ENCODE measurements at regions not wholly inside any gene's neighbourhood (a gene's known extent, or its start where the extent isn't known, plus 50 kb on each side); places are given as distances from the start of the nearest gene placed in this dataset.

DNA sequence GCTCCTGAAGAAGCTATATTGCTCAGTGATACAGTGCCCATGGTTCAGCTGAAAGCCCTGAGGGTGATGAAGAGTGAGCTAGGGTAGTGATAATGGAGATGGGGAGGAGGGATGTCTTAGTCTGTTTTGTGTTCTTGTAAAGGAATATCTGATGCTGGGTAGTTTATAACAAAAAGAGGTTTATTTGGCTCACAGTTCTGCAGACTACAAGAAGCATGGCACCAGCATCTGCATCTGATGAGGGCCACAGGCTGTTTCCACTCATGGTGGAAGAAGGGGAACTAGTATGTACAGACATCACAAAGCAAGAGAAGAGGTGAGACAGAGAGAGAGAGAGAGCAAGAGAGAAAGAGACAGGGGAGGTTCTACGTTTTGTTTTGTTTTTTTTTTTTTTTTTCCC, 417.3 kb upstream of the TRIB2 start:
- no peak for DNase-seq

DNA sequence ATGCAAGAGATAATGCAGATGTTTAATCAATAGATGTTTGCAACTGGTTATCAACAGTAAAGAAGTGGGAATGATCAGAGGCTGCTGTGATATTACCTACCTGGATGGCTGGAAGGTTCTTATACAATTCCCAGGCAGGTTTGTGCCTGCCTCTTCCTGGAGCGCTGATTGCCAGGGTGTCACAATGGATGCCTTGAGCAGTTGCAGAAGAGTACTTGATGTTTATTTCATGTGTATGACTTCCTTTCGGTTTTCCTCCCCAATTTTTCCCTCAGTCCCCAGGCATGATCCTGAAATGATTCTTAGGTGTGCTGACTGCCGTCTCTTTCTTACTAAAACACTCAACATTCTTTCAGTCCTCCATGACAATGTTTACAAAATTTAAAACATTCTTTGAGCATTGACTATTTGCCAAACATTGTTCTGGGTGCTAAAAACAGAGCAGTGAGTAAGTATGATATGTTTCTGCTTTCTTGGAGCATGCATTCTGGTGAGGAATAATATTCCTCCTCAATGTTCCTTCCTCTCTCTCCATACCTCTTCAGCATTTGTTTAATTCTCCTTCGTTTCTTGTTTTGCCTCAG, 416.6 kb upstream of the TRIB2 start:
- DNase-seq = no peak

DNA sequence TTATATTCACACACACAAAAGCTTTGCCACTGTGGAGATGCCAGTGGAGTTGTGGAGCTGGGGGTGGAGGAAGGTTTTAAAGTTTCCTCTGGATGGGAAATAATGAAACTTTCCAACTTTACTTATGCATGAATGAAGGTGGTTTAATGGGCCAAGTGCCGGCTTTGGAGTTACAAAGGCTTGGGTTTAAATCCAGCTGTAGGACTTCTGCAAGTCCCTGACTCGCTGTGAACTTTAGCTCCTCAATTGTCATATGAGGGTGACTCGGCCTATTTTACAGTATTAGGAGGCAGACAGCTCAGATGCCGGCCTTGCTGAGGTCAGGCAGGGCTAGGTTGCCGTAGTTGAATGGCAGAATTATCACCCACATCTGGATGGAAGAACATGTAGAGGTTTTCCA, 415.8 kb upstream of the TRIB2 start:
- no peak for DNase-seq

DNA sequence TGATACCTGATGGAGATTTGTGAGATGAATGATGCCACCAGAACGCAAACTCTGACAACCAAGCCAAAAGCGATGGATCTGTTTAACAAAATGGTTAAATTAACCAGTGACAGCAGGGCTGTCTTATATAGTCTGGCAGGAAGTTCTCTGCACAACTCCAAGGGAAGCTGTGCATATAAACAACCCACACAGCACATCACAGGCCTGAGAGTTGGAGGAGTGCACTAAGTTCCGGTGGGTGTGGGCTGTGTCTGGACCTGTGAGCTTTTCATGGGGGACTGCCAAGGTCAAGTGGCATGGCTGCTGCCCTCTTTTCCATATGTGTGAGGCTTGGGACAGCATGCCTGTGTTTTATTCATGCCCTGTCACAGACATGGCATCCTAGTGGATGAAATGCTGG, 414.6 kb upstream of the TRIB2 start:
- DNase-seq = no peak

DNA sequence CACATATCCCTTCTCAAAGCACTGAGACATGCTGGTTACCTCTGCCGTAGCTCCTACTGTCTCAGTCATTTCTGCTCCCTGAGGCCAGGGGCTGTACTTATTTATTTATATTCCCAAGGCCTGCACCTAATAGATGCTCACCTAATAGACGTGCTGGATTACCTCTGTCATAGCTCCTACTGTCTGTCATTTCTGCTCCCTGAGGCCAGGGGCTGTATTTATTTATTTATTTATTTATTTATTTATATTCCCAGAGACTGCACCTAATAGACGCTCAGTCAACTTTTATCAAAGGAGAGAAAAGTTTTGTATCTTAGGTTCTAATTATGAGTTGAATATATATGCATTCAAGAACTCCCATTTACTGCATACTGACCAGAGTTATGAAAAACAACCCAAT, 414.0 kb upstream of the TRIB2 start:
- DNase-seq = no peak

DNA sequence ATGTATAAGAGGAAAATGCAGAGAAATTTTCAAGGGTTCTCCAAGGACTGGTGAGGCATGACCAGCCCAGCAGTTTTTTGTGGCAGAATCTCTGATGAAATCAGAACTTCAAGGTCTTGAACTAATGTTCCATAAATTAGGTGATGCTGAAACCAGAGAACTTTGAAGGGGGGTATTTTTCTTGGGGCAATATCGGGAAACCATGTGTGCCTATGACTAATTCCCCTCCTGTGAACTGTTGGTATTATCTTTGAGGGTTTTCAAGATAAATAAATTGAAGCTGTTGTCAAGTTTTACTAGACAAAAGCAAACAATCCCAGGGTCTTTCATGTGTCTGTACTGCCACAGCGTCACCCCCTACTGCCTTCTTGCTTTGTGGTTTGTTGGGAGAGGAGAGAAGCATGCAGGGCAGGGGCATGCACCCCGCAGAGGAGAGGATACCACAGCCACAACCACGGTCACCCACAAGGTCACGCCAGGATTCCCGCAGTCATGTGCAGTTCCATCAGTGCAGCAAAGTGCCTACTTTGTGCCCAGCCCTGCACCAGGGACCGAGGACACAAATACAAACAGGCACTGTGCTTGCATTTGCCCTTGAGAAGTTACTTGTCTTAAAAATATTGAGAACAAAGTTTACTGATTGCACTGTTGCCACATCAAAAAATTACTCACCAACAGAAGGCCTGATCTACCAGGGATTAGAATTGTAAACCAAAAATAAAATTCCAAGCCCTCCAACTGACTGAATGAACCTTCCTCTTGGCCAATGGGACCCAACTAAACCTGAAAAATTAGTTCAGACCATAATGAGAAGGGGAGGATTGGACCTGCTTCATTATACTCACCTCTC, 413.3 kb upstream of the TRIB2 start:
- DNase-seq = peak; percentile 53

DNA sequence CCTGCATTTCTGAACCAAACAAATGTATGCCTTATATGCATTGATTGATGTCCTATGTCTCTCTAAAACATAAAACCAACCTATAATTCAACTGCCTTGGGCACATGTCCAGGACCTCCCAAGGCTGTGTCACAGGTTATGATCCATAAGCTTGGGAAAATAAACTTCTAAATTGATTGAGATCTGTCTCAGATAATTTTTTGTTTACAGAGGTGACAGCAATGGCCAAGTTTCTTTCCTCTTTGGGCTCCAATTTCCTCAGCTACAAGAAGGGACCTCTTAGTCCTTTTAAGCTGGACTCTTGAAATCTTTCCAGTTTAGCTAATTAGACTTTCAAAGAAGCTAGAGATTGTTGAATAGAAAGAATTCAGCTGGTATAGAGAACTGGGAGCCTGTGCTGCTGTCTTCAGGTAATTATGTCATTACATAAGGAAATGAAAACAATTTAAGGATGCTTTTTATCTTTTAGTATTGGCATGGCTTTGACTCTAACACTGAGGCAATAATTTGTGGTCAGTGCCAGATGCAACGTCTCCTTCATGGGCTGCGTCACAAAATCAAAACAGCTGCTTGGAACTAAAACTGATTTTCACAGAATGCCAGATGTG, 412.1 kb upstream of the TRIB2 start:
- DNase-seq = no peak

DNA sequence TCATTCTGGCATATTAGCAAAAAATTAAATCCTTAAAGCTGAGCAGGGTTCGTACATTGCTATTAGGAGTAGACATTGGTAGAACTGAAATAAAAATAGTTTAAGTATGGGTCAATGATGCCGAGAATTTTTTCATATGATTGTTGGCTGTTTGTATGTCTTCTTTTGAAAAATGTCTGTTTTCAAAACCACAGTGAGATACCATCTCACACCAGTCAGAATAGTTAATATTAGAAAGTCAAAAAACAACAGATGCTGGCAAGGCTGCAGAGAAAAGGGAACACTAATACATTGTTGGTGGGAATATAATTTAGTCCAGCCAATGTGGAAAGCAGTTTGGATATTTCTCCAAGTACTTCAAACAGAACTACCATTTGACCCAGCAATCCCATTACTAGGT, 410.8 kb upstream of the TRIB2 start:
- no peak for DNase-seq

DNA sequence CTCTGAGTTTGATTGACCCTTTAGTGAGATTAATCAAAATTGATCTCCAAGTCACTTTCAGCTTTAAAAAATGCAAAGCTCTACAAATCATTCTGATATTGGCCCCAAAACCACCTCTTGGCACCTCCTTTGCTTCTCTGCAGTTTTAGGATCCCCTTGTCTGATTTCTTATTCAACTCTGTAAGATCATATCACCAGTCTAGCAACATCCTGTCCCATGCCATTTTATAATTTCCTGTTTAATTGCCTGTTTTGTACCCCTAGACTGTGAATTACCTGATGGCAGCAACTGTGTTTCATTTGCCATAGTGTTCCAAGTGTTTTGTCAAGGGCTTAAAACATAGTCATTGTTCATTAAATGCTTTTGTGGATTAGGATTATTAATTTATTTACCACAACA, 406.3 kb upstream of the TRIB2 start:
- no peak for DNase-seq

DNA sequence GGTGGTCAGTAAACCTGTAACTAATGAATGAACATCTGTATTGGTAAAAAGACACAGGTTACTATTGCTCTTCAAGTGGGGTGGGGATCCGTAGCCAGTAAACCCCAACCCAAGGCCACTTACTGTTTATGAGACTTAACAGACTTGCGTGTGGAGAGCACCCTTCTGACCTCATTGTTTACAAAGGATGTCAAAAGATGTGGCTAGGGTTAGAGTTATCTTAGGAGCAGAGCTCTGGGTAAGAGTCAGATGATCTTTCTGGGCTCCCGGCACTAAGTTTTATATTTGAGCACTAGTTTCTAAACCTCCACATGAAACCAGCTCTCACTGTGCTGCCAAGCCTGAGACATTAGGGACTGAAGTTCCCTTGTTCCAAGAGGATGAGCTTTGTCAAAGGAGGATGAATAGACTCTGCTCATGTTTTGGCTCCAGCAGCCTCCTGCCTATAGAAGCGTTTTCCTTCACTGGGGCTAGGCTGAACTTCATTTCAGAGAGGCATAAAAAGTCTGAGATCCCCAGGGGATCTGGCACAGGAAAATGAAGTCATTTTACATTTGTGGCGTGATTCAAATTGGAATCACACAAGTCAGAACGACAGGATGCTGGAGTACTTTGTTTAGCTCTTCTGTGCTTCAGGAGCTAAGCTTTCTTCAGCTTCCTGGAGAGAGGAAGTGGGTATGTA, 403.1 kb upstream of the TRIB2 start:
- no peak for DNase-seq

DNA sequence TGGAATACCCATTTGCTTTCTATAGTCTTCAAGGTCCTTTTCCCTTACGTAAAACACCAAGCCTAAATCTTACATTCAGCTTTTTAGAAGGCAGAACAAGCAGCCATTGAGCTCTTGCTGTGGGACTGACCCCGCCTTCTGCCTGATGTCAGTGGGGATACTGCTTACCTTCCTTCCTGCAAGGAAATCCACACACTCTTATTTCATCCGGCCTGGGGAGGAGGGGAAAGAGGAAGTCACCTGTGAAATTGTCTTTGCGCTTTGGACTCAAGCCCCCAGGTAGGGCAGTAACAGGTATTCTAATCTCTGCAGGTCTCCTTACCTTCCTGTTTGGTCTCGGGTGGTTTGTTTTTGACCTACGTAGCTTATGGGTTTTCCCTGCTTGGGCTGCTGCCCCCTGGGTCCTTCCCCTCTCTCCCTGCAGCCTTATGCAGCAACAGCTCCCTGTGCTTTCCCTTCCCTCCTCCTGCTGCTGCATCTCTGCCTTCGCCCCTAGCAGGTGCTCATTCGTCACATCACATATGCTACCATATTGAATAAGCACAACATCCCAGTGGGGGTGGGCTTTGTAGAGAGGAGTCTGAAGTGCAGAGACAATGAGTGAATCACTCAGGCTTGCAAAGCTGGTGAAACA, 402.5 kb upstream of the TRIB2 start:
- no peak for DNase-seq

DNA sequence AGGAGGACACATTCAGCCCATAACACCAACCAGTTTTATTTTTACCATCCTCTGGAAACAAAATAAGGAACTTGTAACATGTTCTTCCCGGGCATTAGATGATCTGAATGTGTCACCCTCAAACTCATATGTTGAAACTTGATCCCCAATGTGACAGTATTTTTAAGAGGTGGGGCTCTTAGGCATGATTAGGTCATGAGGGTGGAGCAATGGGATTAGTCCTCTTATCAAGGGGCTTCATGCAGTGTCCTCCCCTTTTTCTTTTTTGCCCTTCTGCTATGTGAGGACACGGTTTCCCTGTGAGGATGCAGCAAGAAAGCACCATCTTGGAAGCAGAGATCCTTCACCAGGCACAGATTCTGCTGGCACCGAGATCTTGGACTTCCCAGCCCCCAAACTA, 401.5 kb upstream of the TRIB2 start:
- DNase-seq = peak; percentile 47

DNA sequence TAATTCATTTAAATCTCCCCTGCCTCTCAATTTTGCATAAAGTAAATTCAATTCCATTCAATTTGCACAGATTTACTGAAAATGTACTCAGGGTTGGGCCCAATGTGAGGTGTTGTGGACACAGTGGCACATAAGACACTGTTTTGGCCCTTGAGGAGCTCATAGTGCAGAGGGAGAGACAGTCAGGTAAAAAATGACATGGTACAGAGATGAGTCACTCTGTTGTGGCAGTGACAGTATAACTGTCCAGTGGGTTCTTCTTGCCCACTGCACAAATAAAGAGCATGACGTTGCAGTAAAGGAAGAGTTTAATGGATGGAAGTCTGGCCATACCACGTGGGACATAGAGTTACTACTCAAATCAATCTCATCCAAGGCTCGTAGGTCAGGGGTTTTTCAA, 400.3 kb upstream of the TRIB2 start:
- no peak for DNase-seq

DNA sequence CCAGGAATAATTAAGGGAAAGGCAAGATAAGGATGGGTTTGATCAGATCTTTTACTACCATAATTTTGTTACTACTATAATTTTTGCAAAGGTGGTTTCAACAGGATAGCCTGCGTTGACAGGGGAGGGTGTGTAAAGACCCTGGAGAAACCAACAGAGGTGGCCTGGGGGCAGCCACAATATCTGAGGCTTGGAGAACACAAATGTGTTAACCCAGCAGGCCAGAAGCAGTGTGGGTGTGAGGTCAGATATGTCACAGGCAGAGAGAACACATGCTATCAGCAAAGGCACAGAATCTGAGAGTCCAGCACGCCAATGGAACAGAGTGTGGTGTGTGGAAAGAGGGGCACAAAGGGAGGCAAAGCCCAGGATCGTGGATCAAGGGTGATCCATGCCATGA, 399.4 kb upstream of the TRIB2 start:
- no peak for DNase-seq

DNA sequence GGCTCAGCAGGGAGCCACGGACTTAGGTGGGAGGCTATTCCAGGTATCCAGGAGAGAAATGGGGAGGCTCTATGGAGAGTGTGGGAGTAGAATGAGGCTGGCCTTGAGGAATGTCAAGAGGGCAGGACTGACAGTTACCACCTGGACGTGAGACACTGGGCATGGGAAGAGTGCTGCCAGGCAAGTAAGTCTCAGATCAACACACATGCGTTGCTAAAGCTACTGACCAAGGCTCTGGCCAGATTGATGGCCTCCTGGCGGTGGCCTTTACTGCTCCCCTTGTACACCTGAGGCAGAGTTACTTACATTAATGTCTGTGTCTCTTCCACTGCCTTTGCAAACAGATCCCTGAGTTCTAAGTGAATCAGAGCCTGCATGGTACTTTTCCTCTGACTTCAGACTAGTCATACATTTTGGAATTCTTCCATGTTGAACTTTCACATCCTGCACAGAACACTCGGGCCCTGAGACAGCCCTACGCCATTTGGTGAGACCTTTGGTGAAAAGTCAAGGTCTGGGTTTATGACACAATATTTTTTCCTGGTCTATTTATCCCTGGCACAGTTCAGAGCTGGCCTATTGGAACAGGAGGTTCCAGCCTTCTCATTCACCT, 398.8 kb upstream of the TRIB2 start:
- DNase-seq = no peak

DNA sequence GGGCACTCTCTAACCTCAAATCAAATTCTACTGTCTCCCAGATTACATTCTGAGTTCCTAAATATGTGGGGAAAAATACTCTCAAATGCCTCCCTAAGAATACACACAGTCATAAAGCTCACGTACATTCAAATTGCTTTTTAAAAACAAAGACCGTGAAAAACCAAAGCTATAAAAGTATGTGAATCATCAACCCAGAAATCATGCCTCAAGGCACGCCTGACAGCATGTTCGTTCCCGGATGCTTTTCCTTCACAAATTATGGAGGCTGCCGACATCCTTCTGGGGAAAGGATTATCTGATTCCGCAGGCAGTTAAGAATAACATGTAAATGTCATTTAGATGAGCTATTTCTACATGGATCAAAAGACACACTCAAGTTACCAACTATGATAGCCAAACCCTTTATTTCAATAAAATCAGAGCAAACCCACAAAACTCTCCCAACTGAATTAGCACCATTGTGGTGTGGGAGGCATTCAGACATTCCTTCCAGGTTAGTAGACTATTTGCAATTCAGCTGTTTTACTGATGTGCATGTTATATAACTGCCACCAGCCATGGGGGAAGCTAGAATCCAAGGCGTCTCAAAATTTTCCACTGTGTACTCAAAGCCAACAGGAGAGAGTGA, 398.2 kb upstream of the TRIB2 start:
- no peak for DNase-seq

DNA sequence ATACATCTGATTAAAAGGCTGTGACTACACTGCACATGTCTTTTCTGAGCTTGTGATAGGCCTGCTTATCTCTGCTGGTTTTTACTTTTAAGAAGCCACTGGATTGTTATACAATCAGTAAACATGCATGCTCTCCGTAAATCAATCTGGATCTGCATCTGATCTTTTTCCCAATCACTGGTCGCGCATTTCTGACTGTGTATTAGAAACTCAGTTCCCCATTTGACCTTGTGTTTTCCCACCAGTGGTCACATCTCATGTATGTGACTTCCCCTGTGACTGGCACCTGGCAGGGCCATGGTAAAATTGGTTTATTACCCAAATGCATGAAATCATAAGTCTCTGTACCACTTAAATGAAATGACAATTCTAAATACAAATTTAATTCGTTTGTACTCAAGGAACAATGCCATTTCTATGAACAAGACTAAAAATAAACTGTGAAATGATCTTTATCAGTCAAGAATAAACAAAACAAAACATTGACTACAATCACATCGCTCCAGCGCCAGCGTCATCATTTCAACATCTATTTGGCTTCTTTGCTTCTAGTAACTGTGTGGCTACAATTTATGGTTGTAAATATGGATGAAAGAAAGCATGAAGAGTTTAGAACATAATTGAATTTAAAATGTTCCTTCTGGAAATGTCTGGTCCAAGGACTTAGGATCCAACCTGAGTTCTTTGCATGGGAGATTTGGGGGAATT, 396.6 kb upstream of the TRIB2 start:
- DNase-seq = no peak

DNA sequence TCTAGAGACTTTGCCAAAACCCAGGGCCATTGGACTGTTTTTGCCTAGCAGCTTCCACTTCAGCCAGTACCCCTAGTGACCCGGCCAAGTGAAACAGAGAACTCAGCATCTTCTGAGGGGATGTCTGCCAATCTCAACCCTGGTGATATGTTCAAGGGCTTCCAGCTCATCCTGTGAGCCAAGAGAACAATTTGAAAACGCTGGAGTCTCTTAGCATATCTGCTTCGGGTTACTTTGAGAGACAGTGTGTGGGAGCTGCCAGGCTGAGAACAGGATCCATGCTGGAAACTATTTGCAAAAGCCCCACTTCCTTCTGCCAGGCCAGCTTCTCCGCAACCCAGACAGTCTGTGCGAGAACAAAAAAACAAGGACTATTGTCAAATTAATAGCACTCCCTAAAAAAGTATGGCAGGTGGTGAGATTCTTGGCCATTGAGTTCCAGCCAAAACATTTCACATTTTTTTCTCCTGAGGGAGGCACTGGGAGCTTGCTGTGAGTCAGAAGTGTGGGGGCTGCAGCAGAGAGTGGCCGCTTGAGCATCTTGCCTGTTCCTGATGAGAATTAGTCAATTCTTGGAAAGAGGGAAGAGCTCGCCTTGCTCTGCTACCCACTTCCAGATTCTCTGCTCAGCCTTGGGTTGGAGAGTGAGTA, 395.6 kb upstream of the TRIB2 start:
- DNase-seq = peak; percentile 38

DNA sequence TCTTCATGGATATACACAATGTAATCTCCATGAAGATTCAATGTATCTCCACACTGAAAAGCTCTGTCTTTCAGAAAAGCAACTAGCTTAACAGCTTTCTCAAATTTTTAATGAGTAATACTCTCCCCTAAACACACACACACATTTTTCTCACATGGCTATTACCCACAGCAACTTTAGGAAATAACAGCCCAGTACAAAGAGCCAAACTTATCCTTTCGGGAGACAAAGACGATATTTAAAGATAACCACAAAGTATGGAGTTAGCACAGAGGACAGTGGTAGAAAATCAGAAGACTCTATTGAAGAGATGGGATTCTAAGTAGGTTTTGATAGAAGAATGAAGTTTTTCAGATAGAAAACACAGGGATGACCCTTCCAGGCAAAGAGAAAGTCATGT, 394.9 kb upstream of the TRIB2 start:
- no peak for DNase-seq

DNA sequence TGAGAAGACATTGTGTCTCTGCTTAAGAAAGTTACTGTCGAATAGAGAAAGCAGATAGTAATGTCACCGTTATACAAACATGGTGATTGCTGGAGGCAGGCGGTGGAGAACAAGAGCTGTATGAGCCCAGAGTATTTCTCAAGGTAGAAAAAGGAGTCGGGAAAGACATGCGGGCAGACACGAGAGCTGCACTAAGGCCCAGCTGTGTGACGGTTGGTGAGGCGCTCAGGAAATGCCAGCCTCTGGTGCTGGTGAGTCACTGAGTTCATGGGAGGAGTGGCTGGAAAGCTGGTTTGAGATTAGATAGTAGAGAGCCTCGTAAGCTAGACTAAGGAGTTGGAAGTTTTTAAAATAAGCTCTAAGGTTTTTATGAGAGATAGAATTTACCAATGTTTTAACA, 390.9 kb upstream of the TRIB2 start:
- DNase-seq = peak; percentile 72
